ENCODE measurements at regions not wholly inside any gene's neighbourhood (a gene's known extent, or its start where the extent isn't known, plus 50 kb on each side); places are given as distances from the start of the nearest gene placed in this dataset.

DNA sequence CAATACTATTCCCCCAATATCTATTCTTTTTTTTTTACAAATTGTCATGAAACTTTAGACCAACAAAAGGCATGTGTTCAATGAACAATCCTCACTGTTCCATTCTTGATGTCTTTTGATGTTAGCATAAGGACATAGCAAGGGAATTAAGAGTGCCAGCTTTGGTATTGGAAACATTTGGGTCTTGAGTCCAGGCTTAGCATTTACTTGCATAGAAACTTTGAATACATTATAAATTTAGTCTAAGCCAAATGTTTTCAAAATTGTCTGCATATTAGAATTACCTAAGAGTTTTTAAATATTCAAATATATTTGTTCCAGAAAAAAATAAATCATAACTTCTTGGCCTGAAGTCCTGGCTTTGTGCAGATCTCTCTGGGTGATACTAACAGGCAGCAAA is 406.5 kb downstream of the LRFN5 start:
- H3K27ac ChIP-seq = no peak overlapping the region
- H3K4me1 ChIP-seq = no peaks in the 10 kb centered on the region
- no peak overlapping the region for H3K4me3 ChIP-seq
- intact Hi-C loops (cut with DNase I; ENCODE audit: low total_unique reads) (no loop called here), in situ Hi-C loops (cut with MboI; ENCODE audit: low pct_ligation_motif_present in 1 of 4, low pct_unique_long_range_greater_than_20kb in 1 of 4, low sequenced_read_pairs in 3 of 4) (no loop called here)
- no peaks in the 10 kb centered on the region for H3K9me3 ChIP-seq
- H3K27me3 ChIP-seq = no peaks in the 10 kb centered on the region
- TF ChIP-seq POLR2AphosphoS5 (IDR thresholded peaks at IDR 0.05) (no peak), EP300 (IDR thresholded peaks at IDR 0.05; ENCODE audit: low read depth) (no peak), POLR2A (IDR thresholded peaks at IDR 0.05) (no peak)
- TF ChIP-seq, protein P1, sequence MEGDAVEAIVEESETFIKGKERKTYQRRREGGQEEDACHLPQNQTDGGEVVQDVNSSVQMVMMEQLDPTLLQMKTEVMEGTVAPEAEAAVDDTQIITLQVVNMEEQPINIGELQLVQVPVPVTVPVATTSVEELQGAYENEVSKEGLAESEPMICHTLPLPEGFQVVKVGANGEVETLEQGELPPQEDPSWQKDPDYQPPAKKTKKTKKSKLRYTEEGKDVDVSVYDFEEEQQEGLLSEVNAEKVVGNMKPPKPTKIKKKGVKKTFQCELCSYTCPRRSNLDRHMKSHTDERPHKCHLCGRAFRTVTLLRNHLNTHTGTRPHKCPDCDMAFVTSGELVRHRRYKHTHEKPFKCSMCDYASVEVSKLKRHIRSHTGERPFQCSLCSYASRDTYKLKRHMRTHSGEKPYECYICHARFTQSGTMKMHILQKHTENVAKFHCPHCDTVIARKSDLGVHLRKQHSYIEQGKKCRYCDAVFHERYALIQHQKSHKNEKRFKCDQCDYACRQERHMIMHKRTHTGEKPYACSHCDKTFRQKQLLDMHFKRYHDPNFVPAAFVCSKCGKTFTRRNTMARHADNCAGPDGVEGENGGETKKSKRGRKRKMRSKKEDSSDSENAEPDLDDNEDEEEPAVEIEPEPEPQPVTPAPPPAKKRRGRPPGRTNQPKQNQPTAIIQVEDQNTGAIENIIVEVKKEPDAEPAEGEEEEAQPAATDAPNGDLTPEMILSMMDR (IDR thresholded peaks at IDR 0.05) = no peak
- no peaks in the 10 kb centered on the region for H3K36me3 ChIP-seq
- no peak for DNase-seq

DNA sequence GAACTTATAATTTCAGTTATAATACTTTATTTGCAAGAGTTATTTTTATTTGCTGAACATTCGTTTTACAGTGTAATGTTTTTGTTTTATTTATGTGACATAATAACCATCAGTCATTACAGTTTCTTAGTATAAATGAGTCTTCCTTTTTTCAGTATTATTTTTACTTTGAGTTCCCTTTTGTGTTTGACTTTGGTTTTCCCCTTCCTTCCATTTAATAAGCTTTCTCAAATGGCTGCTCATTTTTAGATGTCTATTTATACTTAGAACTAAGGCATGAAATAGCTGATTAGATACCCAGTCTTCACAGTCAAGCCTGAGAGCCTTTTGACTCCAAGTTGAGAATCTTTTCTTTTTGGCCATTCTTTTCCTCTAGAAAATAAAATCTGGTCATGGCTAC is 404.5 kb downstream of the LRFN5 start:
- WGBS, 2 donors (ENCODE audit: low coverage in 1 of 2) = 29 to 38% methylated on average over 1 of the region's 1 CpG
- intact Hi-C loops (cut with DNase I; ENCODE audit: low total_unique reads) = no loop called here
- Histone ChIP-seq H3K4me1 (no peaks in the 10 kb centered on the region), H3K27ac (no peak overlapping the region), H3K27me3 (no peaks in the 10 kb centered on the region), H3K9me3 (no peaks in the 10 kb centered on the region), H3K36me3 (no peaks in the 10 kb centered on the region), H3K4me3 (no peak overlapping the region)
- in situ Hi-C loops (cut with MboI; ENCODE audit: low pct_ligation_motif_present in 1 of 4, low pct_unique_long_range_greater_than_20kb in 1 of 4, low sequenced_read_pairs in 3 of 4) = no loop called here
- TF ChIP-seq POLR2A (IDR thresholded peaks at IDR 0.05) = no peak
- TF ChIP-seq, protein P1 (IDR thresholded peaks at IDR 0.05) = no peak
- TF ChIP-seq EP300 (IDR thresholded peaks at IDR 0.05; ENCODE audit: low read depth) = no peak
- no peak for TF ChIP-seq POLR2AphosphoS5 (IDR thresholded peaks at IDR 0.05)
- DNase-seq = no peak

DNA sequence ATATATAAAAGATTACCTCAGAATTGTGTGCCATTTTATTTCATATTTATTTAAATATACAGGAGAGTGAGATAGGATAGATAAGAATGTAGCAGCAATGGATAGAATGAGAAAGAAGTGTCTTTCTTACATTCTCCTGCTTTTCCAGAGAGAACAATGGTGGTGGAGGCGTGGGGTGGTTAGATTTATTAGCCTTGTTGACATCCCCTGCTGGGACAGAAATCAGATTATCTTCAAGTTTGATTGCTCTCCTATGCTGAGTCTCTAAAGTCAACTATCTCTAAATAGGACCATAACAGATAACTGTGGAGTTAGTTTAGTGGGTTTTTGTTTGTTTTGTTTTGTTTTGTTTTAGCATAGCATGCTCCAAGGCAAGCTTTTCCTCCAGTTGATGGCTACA is 397.6 kb downstream of the LRFN5 start:
- TF ChIP-seq POLR2A (IDR thresholded peaks at IDR 0.05) (no peak), POLR2AphosphoS5 (IDR thresholded peaks at IDR 0.05) (no peak), EP300 (IDR thresholded peaks at IDR 0.05; ENCODE audit: low read depth) (no peak)
- TF ChIP-seq, protein P1 (IDR thresholded peaks at IDR 0.05) = no peak
- Histone ChIP-seq H3K9me3 (no peaks in the 10 kb centered on the region), H3K27ac (no peak overlapping the region), H3K27me3 (no peaks in the 10 kb centered on the region), H3K4me1 (no peaks in the 10 kb centered on the region), H3K36me3 (no peaks in the 10 kb centered on the region), H3K4me3 (no peak overlapping the region)
- DNase-seq = no peak
- in situ Hi-C loops (cut with MboI; ENCODE audit: low pct_ligation_motif_present in 1 of 4, low pct_unique_long_range_greater_than_20kb in 1 of 4, low sequenced_read_pairs in 3 of 4) = no loop called here
- intact Hi-C loops (cut with DNase I; ENCODE audit: low total_unique reads) = no loop called here
- 28 to 30% methylated on average over 1 of the region's 1 CpG for WGBS, 2 donors (ENCODE audit: low coverage in 1 of 2)

DNA sequence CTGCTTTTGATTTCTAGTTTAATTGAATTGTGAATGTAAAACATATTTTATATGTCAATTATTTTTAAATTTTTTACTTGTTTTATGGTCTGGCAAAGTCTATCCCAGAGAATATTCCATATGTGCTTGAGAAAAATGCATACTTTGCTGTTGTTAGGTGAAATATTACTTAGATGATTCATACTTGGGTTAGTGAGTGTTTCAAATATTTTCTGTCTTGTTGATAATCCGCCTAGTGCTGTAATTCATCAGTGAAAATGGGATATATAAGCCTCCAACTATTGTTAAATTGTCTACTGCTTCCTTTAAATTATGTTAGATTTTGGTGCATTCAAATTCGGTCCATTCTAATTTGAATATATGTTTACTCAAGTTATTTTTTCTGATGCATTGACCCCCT is 395.5 kb downstream of the LRFN5 start:
- intact Hi-C loops (cut with DNase I; ENCODE audit: low total_unique reads) (no loop called here), in situ Hi-C loops (cut with MboI; ENCODE audit: low pct_ligation_motif_present in 1 of 4, low pct_unique_long_range_greater_than_20kb in 1 of 4, low sequenced_read_pairs in 3 of 4) (no loop called here)
- TF ChIP-seq POLR2AphosphoS5 (IDR thresholded peaks at IDR 0.05) (no peak), POLR2A (IDR thresholded peaks at IDR 0.05) (no peak), EP300 (IDR thresholded peaks at IDR 0.05; ENCODE audit: low read depth) (no peak)
- TF ChIP-seq, protein P1 (IDR thresholded peaks at IDR 0.05) = no peak
- Histone ChIP-seq H3K9me3 (no peaks in the 10 kb centered on the region), H3K36me3 (no peaks in the 10 kb centered on the region), H3K27me3 (no peaks in the 10 kb centered on the region), H3K4me1 (no peaks in the 10 kb centered on the region), H3K27ac (no peak overlapping the region), H3K4me3 (no peak overlapping the region)
- no peak for DNase-seq
- WGBS, 2 donors (ENCODE audit: low coverage in 1 of 2) = 79 to 81% methylated on average over 2 of the region's 2 CpGs
